H9 (cell line): ENCODE measurements at regions not wholly inside any gene's neighbourhood (a gene's known extent, or its start where the extent isn't known, plus 50 kb on each side); places are given as distances from the start of the nearest gene placed in this dataset.

Experiments
- DNase-seq: peaks from one replicate; pipeline ENCODE4 v3.0.0-alpha.2; 2017
- H2AFZ ChIP-seq: one replicate; pipeline ENCODE4 v1.6.1; 2013; ENCODE audit warnings: mild to moderate bottlenecking, low read length, control low read depth, moderate library complexity
- H2AK5ac ChIP-seq: 2 replicates; pipeline ENCODE4 v1.6.1; 2013; ENCODE audit warnings: low read length, control low read depth, mixed read lengths; ENCODE audit not compliant: insufficient read length
- H2BK120ac ChIP-seq: one replicate; pipeline ENCODE4 v1.6.1; 2013; ENCODE audit warnings: low read depth, mild to moderate bottlenecking, low read length, control low read depth, inconsistent platforms; ENCODE audit not compliant: poor library complexity, severe bottlenecking
- H2BK12ac ChIP-seq: 2 replicates; pipeline ENCODE4 v1.6.1; 2013; ENCODE audit warnings: low read length, control low read depth, mixed read lengths, low read depth; ENCODE audit not compliant: insufficient read length
- H2BK15ac ChIP-seq: 2 replicates; pipeline ENCODE4 v1.6.1; 2013; ENCODE audit warnings: low read depth, low read length, control low read depth
- H2BK20ac ChIP-seq: one replicate; pipeline ENCODE4 v1.6.1; 2013; ENCODE audit warnings: low read depth, mild to moderate bottlenecking, low read length, control low read depth, inconsistent platforms; ENCODE audit not compliant: poor library complexity, severe bottlenecking
- H2BK5ac ChIP-seq: 2 replicates; pipeline ENCODE4 v1.6.1; 2013; ENCODE audit warnings: low read length, control low read depth, mixed read lengths; ENCODE audit not compliant: insufficient read length
- H3K14ac ChIP-seq: 2 replicates; pipeline ENCODE4 v1.6.1; 2013; ENCODE audit warnings: low read length, control low read depth; ENCODE audit not compliant: insufficient read depth
- H3K18ac ChIP-seq: 2 replicates; pipeline ENCODE4 v1.6.1; 2013; ENCODE audit warnings: low read depth, mild to moderate bottlenecking, mixed read lengths, low read length, control low read depth; ENCODE audit not compliant: insufficient read length
- H3K23ac ChIP-seq: 2 replicates; pipeline ENCODE4 v1.6.1; 2013; ENCODE audit warnings: low read length, control low read depth, mixed read lengths, low read depth; ENCODE audit not compliant: insufficient read length
- H3K23me2 ChIP-seq: 2 replicates; pipeline ENCODE4 v1.6.1; 2013; ENCODE audit warnings: low read depth, mild to moderate bottlenecking, mixed read lengths, low read length, control low read depth; ENCODE audit not compliant: insufficient read length, poor library complexity, severe bottlenecking
- H3K27ac ChIP-seq: 2 replicates; pipeline ENCODE4 v1.5.1; 2013; ENCODE audit warnings: low read length, control low read depth, mixed read lengths, low read depth; ENCODE audit not compliant: insufficient read length
- H3K27me3 ChIP-seq: 2 replicates; pipeline ENCODE4 v1.6.1; 2013; ENCODE audit warnings: low read length, control low read depth, inconsistent platforms; ENCODE audit not compliant: insufficient read depth
- H3K4ac ChIP-seq: 2 replicates; pipeline ENCODE4 v1.6.1; 2013; ENCODE audit warnings: low read depth, mild to moderate bottlenecking, control low read depth, inconsistent platforms, low read length, moderate library complexity
- H3K4me1 ChIP-seq: 2 replicates; pipeline ENCODE4 v1.6.1; 2013; ENCODE audit warnings: low read length, control low read depth, inconsistent platforms; ENCODE audit not compliant: insufficient read depth
- H3K4me2 ChIP-seq: 2 replicates; pipeline ENCODE4 v1.6.1; 2013; ENCODE audit warnings: low read length, control low read depth, mixed read lengths; ENCODE audit not compliant: insufficient read length, insufficient read depth
- H3K56ac ChIP-seq: 2 replicates; pipeline ENCODE4 v1.6.1; 2013; ENCODE audit warnings: low read depth, mild to moderate bottlenecking, mixed read lengths, low read length, control low read depth; ENCODE audit not compliant: insufficient read length
- H3K79me1 ChIP-seq: 2 replicates; pipeline ENCODE4 v1.6.1; 2013; ENCODE audit warnings: low read depth, mild to moderate bottlenecking, moderate library complexity, low read length, control low read depth, inconsistent platforms; ENCODE audit not compliant: insufficient read depth, poor library complexity, severe bottlenecking
- H3K79me2 ChIP-seq: 2 replicates; pipeline ENCODE4 v1.6.1; 2013; ENCODE audit warnings: low read length, control low read depth, inconsistent platforms; ENCODE audit not compliant: insufficient read depth
- H3K9ac ChIP-seq: 2 replicates; pipeline ENCODE4 v1.6.1; 2013; ENCODE audit warnings: low read length, control low read depth, mixed read lengths; ENCODE audit not compliant: insufficient read length; ENCODE audit errors: extremely low read depth
- H3K9me3 ChIP-seq: one replicate; pipeline ENCODE4 v1.6.1; 2013; ENCODE audit warnings: low read depth, low read length, inconsistent platforms; ENCODE audit not compliant: control insufficient read depth
- H3T11ph ChIP-seq: one replicate; pipeline ENCODE4 v1.6.1; 2013; ENCODE audit warnings: mild to moderate bottlenecking, low read length, control low read depth, inconsistent platforms
- H4K20me1 ChIP-seq: one replicate; pipeline ENCODE4 v1.6.1; 2013; ENCODE audit not compliant: control insufficient read depth, insufficient read length, insufficient read depth
- H4K5ac ChIP-seq: 2 replicates; pipeline ENCODE4 v1.6.1; 2013; ENCODE audit warnings: low read depth, mild to moderate bottlenecking, mixed read lengths, low read length, control low read depth; ENCODE audit not compliant: insufficient read length
- H4K8ac ChIP-seq: replicated peaks from 2 replicates; pipeline ENCODE4 v1.6.1; 2013; ENCODE audit warnings: low read length, control low read depth, mixed read lengths, low read depth; ENCODE audit not compliant: insufficient read length
- H4K91ac ChIP-seq: 2 replicates; pipeline ENCODE4 v1.6.1; 2013; ENCODE audit warnings: low read depth, mild to moderate bottlenecking, moderate library complexity, mixed read lengths, low read length, control low read depth; ENCODE audit not compliant: insufficient read length
- H3K27ac Mint-ChIP-seq, 3 experiments: 2 replicates in 2 of 3; 3 replicates in 1 of 3; pipeline ENCODE4 v1.8.0; 2020 to 2021; ENCODE audit warnings: mixed read lengths in 3 of 3, mild to moderate bottlenecking in 1 of 3, moderate library complexity in 1 of 3
- H3K27me3 Mint-ChIP-seq: 2 replicates; pipeline ENCODE4 v1.8.0; 2021; ENCODE audit warnings: low read depth, mild to moderate bottlenecking, moderate library complexity, mixed read lengths
- H3K36me3 Mint-ChIP-seq, 3 experiments: 2 replicates in 2 of 3; 3 replicates in 1 of 3; pipeline ENCODE4 v1.8.0; 2020 to 2021; ENCODE audit warnings: low read depth in 3 of 3, mixed read lengths in 3 of 3; ENCODE audit not compliant: insufficient read depth in 1 of 3
- H3K4me1 Mint-ChIP-seq, 2 experiments: 2 replicates each; pipeline ENCODE4 v1.8.0; 2020; ENCODE audit warnings: mixed read lengths in 2 of 2
- H3K4me3 Mint-ChIP-seq, 2 experiments: 2 replicates in 1 of 2; 3 replicates in 1 of 2; pipeline ENCODE4 v1.8.0; 2020 to 2021; ENCODE audit warnings: mild to moderate bottlenecking in 2 of 2, mixed read lengths in 2 of 2, moderate library complexity in 1 of 2
- H3K9me3 Mint-ChIP-seq, 2 experiments: 2 replicates in 1 of 2; 3 replicates in 1 of 2; pipeline ENCODE4 v1.8.0; 2020; ENCODE audit warnings: mild to moderate bottlenecking in 2 of 2, mixed read lengths in 2 of 2, moderate library complexity in 1 of 2
- CTCF ChIP-seq: fragments of 200-600 bp; sonication (generic); conservative IDR thresholded peaks from 3 replicates; pipeline ENCODE4 v1.8.0; 2021; ENCODE audit warnings: antibody characterized with exemption, mild to moderate bottlenecking
- WGBS: extraction: QIAGEN DNeasy Blood & Tissue Kit; methylation state at CpG from one replicate; pipeline ENCODE4 v1.1.7; 2013; ENCODE audit warnings: missing lambda C conversion rate, low lambda C conversion rate, mixed read lengths; ENCODE audit not compliant: insufficient read length; ENCODE audit errors: extremely low coverage; 5-methylcytosine and 5-hydroxymethylcytosine counted together

GRCh38 chr5:120958877-120959485, 494.9 kb downstream of the PRR16 start:
- no peak overlapping the region for H3K56ac ChIP-seq
- no peak overlapping the region for H2AFZ ChIP-seq
- no peaks in the 10 kb centered on the region for H3K4me1 ChIP-seq
- no peak overlapping the region for H3T11ph ChIP-seq
- no peak overlapping the region for H4K8ac ChIP-seq
- H3K4ac ChIP-seq: no peak overlapping the region
- DNase-seq: no peak
- H3K23me2 ChIP-seq: no peaks in the 10 kb centered on the region
- no peak overlapping the region for H3K9ac ChIP-seq
- H3K79me2 ChIP-seq: no peaks in the 10 kb centered on the region
- no peak overlapping the region for H2BK120ac ChIP-seq
- no peak overlapping the region for H3K18ac ChIP-seq
- no peak overlapping the region for H2BK20ac ChIP-seq
- no peak overlapping the region for H3K27ac ChIP-seq
- no peaks in the 10 kb centered on the region for H3K79me1 ChIP-seq
- H3K36me3 Mint-ChIP-seq: peaks cover 3 to 9% (median 7%) of the 10 kb centered on the region in 3 experiments; a peak in 3 of 7 replicates
- H2AK5ac ChIP-seq: no peak overlapping the region
- H3K9me3 Mint-ChIP-seq: peaks cover 6 to 9% of the 10 kb centered on the region in 2 experiments; a peak in 3 of 5 replicates
- no peaks in the 10 kb centered on the region for H4K20me1 ChIP-seq
- H4K91ac ChIP-seq: no peak overlapping the region
- no peak overlapping the region for H3K14ac ChIP-seq
- no peaks in the 10 kb centered on the region for H3K27me3 Mint-ChIP-seq
- no peaks in the 10 kb centered on the region for H3K4me1 Mint-ChIP-seq
- H3K9me3 ChIP-seq: no peaks in the 10 kb centered on the region
- no peak overlapping the region for H2BK5ac ChIP-seq
- no peaks in the 10 kb centered on the region for H3K27me3 ChIP-seq
- no peak for TF ChIP-seq CTCF
- H4K5ac ChIP-seq: no peak overlapping the region
- no peak overlapping the region for H2BK12ac ChIP-seq
- no peak overlapping the region for H3K27ac Mint-ChIP-seq
- no peak overlapping the region for H3K23ac ChIP-seq
- H2BK15ac ChIP-seq: no peak overlapping the region
- H3K4me3 Mint-ChIP-seq: no peak overlapping the region
- no CpG with 5 or more reads among the region's 7 CpGs for WGBS
- H3K4me2 ChIP-seq: no peak overlapping the region
